T follicular helper cell (primary cell): ENCODE measurements at regions not wholly inside any gene's neighbourhood (a gene's known extent, or its start where the extent isn't known, plus 50 kb on each side); places are given as distances from the start of the nearest gene placed in this dataset.
"Not testable (repeated sequence)": the region's sequence is repeated elsewhere in the genome, so short reads cannot be mapped to it uniquely, and the experiment has no call there.

Experiments
- DNase-seq: peaks from one replicate; pipeline ENCODE4 v3.0.0-alpha.2; 2020; ENCODE audit warnings: low read depth

DNA sequence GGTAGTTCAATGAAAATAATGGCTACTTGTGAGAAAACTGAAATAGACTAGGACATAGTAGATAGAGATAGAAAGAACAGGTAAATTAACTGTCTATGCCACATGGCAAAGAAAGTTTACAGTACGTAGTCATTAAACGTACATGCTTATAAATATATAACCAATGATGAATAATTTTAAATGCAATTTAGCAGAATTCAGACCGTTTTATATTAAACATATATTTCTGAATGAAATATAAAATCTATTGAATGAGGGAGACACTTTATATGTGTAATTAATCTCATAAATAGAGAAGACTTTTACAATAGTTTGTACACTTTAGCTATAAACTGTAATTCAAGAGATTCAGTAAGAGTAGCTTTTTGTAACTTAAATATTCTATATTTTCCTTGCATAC, 124.4 kb upstream of the VPREB1 start:
- DNase-seq = no peak

DNA sequence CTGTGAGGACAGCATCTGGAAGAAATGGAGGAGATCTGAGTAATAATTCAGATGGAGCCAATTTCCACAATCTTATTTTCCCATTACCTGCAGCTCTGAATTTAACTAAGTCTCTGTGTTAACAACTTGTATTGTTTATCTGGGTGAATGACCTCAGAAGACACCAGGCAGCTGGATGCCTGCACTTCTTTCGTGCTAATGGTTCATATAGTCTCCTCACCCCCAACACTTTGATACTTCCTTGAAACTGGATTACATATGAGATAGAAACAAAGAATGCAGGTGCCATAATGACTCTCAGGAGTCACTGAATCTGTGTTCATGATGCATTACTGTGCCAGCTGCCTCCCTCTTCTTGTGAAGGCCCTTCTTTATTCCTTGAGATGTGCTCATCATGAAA, 125.6 kb upstream of the VPREB1 start:
- DNase-seq = no peak

DNA sequence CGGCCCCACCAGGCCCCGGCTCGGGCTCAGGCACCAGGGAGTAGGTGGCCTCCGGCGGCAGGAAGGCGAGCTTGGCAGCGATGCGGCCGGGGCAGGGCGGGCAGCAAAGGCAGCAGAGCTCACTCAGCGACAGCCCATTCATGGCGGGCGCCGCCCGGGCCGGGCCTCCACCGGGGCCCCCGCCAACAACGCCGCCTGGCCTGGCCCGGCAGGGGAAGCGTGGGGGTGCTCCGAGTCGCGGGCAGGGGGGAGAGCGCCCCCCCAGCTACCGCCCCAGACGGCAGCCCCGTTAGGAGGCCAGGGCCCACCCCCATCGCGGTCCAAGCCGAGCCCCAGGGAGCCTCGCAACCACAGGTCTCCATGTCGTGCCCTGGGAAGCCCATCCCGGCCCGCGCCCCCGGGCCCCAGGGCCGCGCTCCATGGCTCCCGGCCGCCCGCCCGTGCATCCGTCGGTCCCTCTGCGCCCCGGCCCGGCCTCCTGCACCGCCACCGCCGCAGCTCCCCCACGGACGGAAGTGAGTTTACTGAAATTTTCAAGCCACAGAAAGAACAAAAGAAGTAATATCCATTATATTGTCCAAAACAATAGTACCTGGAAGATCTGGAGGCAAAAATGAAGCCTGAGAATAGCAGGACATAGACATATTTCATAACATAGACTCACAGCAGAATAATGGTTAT, 126.6 kb upstream of the VPREB1 start:
- DNase-seq = not testable (repeated sequence)

DNA sequence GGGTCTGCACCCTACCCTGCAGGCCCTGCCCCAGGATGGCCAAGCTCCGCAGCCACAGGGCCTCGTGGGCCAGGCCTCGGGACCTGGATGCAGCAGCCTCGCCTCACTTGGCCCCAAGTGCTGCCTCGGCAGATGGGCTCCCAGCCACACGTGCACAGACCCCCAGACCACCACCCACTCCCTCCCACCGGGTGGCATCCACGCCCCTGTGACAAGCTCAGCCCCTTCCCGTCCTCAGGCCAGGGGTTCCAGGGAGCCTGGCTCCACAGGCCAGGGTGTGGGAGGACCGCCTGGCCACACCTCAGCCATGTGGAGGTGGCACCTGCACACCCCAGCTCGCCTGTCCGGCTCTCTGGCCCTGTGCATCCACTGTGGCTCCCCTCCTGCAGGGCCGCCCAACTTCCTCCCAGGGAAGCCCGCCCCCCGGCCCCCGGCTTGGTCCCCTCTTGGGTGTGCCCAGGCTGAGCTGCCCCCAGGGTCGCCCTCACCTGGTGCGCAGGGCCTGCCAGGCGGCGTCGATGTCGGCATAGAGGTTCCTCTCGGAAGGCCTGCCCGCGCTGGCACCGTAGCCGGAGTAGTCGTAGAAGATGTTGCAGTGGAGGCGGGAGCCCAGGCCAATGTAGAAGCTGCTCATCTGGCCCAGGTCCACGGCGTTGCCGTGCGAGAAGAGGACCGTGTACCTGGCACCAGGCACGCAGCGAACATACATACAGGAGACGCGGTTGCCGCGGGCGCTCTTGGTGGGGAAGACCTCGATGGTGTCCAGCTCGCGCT, 127.4 kb upstream of the VPREB1 start:
- not testable (repeated sequence) for DNase-seq

DNA sequence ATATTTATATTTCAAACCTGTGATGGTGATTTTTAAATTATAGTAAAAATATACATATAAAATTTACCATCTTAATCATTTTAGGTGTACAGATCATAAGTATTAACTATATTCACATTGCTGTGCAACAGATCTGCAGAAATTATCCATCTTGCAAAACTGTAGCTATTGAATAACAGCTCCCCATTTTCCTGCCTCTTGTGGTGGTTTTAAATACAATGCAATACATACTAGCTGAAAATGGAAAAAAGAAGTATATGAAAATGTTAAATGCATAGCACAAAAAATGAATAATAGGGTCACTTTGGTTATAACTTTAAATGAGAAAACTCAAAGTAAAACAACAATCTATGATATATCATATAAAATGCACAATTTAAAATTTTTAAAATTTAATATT, 130.9 kb upstream of the VPREB1 start:
- no peak for DNase-seq

DNA sequence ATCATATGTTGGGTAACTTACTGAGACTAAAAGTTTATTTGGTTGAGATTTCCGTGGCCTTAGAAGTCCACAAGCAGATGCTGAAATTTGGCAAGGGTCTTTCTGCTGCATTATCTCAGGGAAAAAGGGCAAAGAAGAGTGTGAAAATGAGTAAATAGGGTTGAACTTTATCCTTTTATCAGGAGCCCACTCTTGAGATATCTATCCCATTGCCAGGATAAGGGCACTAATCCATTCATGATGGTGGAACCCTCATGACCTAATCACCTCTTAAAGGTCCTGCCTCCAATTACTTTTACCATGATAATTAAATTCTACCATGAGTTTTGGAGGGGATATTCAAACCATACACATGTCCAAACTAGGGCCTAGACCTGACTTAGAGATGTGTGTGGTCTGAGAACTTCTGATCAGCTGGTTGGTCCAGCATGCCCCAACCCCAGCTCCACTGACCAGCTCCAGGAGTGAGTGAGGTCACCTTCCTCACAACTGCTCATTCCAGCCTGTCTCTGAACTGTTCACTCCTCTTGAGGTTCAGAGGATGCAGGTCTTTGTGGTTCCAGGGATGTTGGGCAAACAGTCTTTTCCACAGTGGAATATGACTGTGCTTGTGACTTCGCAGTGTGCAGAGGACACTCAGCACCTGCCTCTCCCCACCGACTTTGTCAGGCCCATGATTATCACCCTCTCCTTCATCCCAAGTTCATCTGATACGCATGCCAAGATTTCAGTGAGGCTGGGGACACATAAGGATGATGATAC, 130.1 kb upstream of the TOP3B start:
- no peak for DNase-seq

DNA sequence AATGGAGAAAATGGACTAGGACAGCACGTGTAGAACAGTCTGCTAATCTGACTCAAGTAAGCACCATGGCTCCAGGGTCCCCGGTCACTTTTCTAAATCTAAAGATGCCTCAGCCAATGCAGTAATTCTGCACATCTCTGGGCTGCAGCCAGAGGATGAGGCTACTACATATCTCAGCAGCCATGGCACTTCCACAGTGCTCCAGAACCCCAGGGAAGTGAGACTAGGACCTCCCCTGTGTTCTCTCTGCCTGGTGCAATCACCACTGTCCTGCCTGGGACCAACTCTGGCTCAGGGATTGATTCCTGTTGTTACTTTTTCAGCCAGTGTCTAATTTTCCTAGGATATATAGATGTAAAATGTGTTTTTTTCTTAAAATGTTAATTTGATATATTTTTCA, 129.4 kb upstream of the TOP3B start:
- no peak for DNase-seq

DNA sequence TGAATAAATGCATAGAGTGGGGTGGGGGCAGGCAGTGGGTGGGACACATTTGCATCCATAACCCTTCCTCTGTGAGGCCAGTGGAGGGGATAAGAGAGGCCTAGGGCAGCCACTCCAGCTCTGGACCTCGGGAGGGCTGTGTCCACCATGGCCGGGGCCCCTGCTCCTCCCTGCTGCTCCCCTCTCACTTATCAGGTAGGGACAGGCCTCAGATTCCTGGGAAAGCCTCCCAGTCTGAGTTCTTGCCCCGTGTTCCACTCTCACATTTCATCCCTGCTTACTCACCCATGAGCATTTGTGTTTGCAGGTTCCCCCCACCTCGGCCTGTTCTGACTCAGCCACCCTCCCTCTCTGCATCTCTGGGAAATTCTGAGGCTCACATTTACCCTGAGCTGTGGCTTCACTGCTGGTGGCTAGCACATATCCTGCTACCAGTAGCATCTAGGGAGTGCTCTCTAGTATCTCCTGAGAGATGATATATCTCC, 128.7 kb upstream of the TOP3B start:
- DNase-seq = no peak

DNA sequence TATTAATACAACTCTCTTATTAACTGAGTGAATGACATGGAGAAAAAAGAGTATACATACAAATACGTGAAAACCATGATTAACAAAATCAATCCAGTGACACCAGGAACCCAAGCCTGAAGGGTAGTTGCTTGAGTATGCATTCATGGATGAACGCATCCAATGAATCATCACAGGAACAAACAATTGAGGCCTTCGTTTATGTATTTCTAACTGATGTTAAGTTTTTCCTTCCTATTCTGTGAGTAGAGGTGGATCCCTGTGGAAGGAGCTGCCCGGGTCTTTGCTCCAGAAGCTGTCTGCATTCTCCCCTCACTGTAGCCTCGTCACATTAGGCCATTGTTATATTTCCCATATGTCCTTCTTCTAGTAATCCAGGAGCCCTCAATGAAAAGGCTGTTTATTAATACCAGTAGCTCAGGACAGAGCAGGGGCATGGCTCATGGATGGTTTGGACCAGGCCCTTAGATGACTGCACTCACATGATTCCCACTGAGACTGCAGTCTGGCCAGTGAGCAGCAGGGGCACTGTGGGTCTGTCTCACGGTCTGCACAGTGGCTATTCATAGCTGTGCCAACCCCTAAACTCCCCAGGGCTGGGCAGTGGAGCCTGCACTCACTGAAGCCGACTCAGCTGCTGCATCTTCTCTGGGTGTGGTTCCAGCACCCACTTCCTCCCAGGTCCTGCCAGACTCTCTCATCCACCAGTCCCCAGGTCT, 128.1 kb upstream of the TOP3B start:
- DNase-seq = no peak

DNA sequence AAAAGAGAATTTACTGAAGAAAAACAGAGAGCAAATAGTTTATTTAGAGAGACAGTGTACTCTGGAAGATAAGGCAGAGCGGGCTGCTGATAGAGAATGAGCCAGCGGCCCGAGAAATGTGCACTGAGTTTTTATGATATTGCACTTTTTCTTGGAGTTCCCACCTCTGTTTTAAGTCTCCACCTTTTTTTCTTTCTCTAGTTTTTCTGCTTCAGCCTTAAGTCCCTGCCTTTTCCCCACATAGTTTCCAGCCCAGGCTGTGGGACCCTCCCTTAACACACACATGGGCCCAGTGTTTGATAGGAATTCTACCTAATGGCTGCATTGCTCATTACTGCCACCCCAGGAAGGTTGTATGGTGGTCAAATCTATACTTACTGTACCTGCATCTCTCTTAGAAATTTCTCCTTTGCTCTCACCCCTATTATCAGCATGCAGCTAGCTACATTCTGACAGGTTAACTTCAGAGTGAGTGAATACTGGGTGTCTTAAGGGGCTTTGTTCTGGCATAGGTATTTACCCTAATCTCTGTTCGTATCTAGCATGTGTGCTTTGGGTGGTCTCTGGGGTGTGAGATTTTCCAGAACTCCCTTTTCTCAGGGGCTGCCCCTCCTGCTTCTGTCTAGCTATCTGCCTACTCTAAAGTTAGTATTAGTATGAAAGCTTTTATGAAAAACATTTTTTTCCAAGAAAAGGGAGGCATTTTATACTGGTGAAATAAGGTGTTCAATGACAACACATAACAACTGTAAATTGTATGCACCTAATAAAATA, 127.3 kb upstream of the TOP3B start:
- DNase-seq = no peak

DNA sequence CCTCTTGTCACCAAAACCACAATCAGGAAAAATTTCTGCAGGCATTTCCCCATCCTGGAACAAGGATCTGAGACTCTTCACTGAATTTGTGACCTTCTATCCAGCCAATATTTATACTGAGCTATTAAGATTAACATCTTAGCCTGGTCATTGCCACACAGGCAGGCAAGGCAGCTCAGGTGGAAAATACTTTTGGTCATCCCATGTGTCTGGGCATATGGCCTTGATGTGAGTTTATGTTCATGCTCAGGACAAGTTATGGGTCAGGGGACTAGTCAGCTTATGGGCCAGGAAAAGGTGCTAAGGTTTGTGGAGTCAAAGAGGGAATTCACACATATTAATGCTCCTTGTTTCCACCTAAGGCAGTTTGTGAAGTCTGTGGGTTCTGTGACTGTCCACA, 124.3 kb upstream of the TOP3B start:
- no peak for DNase-seq

DNA sequence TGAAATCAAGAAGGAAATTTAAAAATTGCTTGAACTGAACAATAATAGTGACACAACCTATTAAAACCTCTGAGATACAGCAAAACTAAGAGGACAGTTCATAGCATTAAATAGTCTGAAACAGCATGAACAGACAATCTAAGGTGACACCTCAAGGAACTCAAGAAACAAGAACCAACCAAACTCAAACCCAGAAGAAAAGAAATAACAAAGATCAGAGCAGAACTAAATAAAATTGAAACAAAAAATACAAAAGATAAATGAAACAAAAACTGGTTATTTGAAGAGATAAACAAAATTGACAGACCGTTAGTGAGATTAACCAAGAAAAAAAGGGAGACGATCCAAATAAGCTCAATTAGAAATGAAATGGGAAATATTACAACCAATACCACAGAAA, 122.8 kb upstream of the TOP3B start:
- DNase-seq = no peak

DNA sequence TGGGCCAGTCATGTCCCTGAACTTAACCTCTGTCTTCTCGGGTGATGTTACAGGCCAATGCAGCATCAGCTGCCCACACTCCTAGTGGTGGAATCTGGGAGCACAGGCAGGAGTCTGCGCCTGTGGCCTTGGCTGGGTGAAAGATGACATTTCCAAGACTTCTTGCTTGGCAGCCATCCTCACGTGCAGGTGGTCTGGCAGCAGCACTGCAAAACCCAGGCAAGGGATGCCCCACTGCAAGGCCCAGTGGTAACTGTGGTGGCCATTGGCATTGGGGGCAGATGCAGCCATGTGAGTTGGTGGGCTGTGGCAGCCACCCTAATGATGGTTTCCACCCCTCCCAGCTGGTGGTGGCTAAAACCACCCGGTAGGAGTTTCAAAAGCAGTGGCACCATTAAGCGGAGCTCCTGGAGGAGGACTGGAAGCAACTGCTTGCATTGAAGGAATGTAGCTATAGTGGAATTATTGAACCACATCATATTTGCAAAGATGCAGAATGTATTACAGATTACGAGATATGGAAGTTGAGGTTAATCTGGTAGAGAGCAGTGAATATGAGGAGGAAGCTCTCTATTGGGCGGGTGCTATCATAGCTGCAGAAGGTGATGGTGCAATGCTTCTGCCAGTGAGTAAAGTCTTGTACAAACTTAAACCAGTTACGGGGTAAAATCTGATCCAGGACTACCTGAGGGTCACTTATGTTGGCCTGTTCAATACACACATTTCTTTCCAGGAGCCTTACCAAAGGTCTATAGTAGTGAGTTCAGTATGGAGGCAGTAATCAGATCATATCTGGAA, 120.7 kb upstream of the TOP3B start:
- DNase-seq = no peak

DNA sequence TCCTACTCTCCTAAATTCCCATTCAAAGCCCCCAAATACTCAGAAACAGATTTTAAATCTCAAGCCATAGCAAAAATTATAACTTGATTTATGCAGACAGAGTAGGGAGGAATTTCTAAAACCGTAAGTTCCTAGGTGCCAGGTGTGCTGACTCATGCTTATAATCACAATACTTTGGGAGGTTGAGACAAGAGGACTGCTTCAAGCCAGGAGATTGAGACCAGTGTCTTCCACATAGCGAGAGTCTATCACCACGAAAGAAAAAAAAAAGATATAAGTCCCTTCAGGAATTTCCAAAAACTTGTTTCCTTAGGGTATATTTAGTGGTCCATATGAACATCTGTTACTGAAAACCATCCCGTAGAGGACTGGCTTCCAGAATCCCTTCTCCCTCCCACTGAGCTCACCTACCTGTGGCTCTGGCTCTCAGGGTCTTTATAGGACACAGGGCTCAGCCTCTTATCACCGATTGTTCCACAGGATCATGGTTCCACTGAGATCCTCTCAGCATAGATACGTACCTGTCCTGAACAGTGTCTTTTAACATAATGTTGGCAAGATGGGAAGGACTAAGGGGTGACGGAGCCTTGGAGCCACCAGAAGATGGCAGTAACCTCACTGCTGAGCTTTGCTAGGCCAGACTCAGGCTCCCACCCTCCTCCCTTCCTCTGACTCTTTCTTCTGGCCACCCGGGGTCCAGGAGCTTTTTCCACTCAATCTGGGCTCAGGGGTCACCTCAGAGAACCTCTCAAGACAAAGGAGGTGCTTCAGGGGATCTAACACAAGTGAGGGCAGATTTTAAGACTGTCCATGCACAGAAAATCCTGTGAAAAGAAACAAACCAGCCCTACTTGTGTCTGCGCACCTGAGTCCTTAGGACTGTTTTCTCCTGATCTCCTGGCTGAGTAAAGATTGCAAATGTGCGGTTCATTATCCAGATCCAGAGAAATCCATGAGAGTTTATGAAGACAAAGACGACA, 117.5 kb upstream of the TOP3B start:
- DNase-seq = no peak

DNA sequence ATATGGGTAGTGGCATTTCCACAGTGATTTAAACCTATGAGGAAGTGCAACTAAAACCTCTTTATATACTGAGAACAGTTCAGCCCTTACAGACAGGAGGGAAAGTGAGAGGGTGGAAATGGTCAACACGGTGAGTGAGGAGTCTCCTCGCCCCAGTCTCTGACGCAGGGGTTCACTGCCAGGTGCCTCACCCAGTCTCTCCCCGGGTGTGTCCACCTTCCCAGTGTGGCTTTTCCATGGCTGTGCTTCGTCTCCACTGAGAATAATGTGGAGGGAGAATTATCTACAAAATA, 116.6 kb upstream of the TOP3B start:
- no peak for DNase-seq

DNA sequence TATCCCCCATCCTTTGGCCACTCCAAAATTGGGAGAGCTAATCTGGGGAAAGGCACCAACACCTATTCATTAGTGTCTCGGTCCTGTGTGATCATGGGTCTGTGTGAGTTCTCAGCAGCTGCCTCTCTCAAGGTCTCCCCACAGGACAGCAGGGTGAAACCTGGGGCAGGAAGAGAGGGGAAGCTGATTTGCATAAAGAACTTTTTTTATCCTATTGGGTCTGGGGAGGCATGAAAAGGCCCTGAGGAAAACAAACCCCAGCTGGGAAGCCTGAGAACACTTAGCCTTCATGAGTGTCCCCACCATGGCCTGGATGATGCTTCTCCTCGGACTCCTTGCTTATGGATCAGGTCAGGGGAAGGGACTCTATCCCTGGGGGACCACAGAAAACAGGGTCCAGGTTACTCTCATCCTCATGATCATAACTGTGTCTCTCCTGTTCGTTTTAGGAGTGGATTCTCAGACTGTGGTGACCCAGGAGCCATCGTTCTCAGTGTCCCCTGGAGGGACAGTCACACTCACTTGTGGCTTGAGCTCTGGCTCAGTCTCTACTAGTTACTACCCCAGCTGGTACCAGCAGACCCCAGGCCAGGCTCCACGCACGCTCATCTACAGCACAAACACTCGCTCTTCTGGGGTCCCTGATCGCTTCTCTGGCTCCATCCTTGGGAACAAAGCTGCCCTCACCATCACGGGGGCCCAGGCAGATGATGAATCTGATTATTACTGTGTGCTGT, 116.0 kb upstream of the TOP3B start:
- DNase-seq = no peak

DNA sequence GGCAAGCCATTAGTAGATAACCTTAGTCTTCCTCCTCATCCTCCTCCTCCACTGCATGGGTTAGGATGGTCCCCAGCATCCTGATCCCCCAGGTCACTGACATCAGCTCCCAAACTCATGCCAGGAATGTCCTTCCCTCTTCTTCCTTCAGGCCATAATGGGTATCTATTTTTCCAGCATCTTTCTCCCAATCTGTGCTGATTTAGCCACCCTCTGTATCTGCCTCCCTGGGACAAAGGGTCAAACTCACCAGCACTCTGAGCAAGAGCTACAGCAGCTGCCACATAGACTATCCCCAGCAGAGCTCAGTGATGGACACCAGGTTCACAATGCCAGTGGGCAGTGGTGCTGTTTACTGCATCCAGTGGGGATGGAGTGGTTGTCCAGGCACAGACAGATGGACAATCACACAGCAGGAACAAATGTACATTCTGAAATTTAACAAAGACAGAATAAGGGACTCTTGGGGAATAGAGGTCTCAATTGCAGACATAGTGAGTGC, 115.2 kb upstream of the TOP3B start:
- no peak for DNase-seq

DNA sequence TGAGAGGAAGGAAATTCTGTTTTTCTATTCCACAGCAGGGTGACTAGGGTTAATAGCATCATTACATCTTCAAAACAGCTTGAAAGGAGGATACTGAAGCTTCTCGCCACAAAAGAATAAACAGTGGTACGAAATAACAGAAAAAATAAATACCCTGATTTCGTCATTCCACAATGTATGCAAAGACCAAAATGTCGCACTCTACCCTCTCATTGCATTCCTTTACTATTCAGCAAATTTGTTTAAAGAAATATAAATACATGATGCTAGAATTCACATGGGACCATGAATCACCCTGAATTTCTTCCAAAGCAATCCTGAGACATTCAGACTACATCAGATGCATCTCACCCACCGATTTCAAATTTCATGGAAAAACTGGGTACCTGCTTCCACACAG, 112.3 kb upstream of the TOP3B start:
- DNase-seq = no peak

DNA sequence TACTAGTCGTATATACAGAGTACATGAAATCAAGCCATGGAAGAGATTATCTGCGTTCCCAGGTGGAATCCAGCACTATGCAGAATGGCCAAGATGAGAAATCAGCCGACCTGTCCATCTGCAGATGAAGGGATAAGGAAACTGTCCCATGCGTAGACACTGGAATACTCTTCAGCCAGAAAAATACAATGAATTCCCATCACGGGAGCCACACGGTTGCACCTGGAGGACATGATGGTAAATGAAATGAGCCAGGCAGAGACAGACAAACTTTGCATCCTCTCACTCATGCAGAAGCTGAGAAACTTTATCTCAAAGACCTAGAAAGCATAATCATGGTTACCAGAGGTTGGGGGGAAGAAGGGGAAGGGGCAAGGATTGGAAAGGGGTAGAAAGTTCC, 111.9 kb upstream of the TOP3B start:
- DNase-seq = no peak
